Endodermal cell (in vitro differentiated cells): ENCODE measurements at regions not wholly inside any gene's neighbourhood (a gene's known extent, or its start where the extent isn't known, plus 50 kb on each side); places are given as distances from the start of the nearest gene placed in this dataset.

Experiments used
- DNase-seq: peaks from one replicate; pipeline ENCODE4 v3.0.0-alpha.2; 2017
- H3K27ac ChIP-seq: 2 replicates; pipeline ENCODE4 v1.5.1; 2013; ENCODE audit warnings: mild to moderate bottlenecking, low read depth, low read length, moderate library complexity
- H3K27me3 ChIP-seq: 2 replicates; pipeline ENCODE4 v1.6.1; 2013; ENCODE audit warnings: mild to moderate bottlenecking, low read length, moderate library complexity; ENCODE audit not compliant: insufficient read depth, control insufficient read depth, poor library complexity, severe bottlenecking
- H3K36me3 ChIP-seq: 2 replicates; pipeline ENCODE4 v1.7.0; 2013; ENCODE audit warnings: mild to moderate bottlenecking, low read length, moderate library complexity; ENCODE audit not compliant: control insufficient read depth, insufficient read depth
- H3K4me1 ChIP-seq: one replicate; pipeline ENCODE4 v1.7.0; 2013; ENCODE audit warnings: low read length; ENCODE audit not compliant: control insufficient read depth, insufficient read depth
- H3K4me3 ChIP-seq: 2 replicates; pipeline ENCODE4 v1.5.1; 2013; ENCODE audit warnings: mild to moderate bottlenecking, low read length, moderate library complexity
- H3K9ac ChIP-seq: 2 replicates; pipeline ENCODE4 v1.6.1; 2013; ENCODE audit warnings: mild to moderate bottlenecking, low read length, moderate library complexity; ENCODE audit not compliant: poor library complexity, severe bottlenecking; ENCODE audit errors: extremely low read depth
- H3K9me3 ChIP-seq: 2 replicates; pipeline ENCODE4 v1.6.1; 2013; ENCODE audit warnings: mild to moderate bottlenecking, low read length, moderate library complexity; ENCODE audit not compliant: control insufficient read depth
- H3K27ac Mint-ChIP-seq: 2 replicates; pipeline ENCODE4 v1.8.0; 2020; ENCODE audit warnings: mixed read lengths
- H3K27me3 Mint-ChIP-seq: 2 replicates; pipeline ENCODE4 v1.8.0; 2021; ENCODE audit warnings: mild to moderate bottlenecking, mixed read lengths; ENCODE audit not compliant: insufficient read depth
- H3K36me3 Mint-ChIP-seq: 2 replicates; pipeline ENCODE4 v1.8.0; 2020; ENCODE audit warnings: low read depth, mixed read lengths
- H3K4me1 Mint-ChIP-seq: 2 replicates; pipeline ENCODE4 v1.8.0; 2020; ENCODE audit warnings: mixed read lengths
- H3K4me3 Mint-ChIP-seq: 2 replicates; pipeline ENCODE4 v1.8.0; 2020; ENCODE audit warnings: mild to moderate bottlenecking, moderate library complexity, mixed read lengths
- H3K9me3 Mint-ChIP-seq: 2 replicates; pipeline ENCODE4 v1.8.0; 2020; ENCODE audit warnings: mild to moderate bottlenecking, mixed read lengths
- WGBS, 2 experiments: methylation state at CpG; one replicate each; pipeline versions ENCODE4 v1.1.5 to v1.1.7; 2013; ENCODE audit warnings: missing lambda C conversion rate in 2 of 2, mixed read lengths in 1 of 2; ENCODE audit not compliant: insufficient coverage in 1 of 2, insufficient read length in 1 of 2; 5-methylcytosine and 5-hydroxymethylcytosine counted together
- TF ChIP-seq, protein P1 (sequence below): fragments of 200-600 bp; sonication (generic); conservative IDR thresholded peaks from 2 replicates; pipeline ENCODE4 v1.5.0; 2021; ENCODE audit warnings: antibody characterized with exemption, mild to moderate bottlenecking

DNA sequence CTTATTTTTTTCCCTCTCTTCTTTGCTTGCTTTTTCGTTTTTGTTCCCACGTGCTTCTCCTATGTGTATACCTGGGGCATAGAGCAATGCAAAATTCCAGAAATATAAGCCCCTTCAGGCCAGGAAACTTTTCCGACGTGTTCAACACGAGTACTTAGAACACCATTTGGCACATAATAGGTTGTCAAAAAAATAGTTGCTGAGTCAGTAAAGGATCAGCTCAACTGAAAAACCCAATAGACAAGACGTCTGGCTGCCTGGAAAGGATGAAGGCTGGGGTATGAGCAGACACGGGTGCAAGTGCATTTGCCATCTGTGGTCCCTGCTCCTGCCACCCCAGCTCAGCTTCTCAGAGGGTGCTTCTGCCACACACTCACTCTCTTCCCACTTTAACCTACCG, 823.0 kb upstream of the SOX11 start:
- no peaks in the 10 kb centered on the region for H3K4me1 ChIP-seq
- H3K9ac ChIP-seq, result no peak overlapping the region
- no peak for DNase-seq
- no peaks in the 10 kb centered on the region for H3K36me3 ChIP-seq
- no peak overlapping the region for H3K27ac ChIP-seq
- no peaks in the 10 kb centered on the region for H3K27me3 Mint-ChIP-seq
- H3K36me3 Mint-ChIP-seq, result no peaks in the 10 kb centered on the region
- no peak overlapping the region for H3K4me3 Mint-ChIP-seq
- 88 to 92% methylated on average over 6 to 8 of the region's 8 CpGs for WGBS, 2 experiments
- H3K27ac Mint-ChIP-seq, result no peak overlapping the region
- no peaks in the 10 kb centered on the region for H3K4me1 Mint-ChIP-seq
- TF ChIP-seq, protein P1, sequence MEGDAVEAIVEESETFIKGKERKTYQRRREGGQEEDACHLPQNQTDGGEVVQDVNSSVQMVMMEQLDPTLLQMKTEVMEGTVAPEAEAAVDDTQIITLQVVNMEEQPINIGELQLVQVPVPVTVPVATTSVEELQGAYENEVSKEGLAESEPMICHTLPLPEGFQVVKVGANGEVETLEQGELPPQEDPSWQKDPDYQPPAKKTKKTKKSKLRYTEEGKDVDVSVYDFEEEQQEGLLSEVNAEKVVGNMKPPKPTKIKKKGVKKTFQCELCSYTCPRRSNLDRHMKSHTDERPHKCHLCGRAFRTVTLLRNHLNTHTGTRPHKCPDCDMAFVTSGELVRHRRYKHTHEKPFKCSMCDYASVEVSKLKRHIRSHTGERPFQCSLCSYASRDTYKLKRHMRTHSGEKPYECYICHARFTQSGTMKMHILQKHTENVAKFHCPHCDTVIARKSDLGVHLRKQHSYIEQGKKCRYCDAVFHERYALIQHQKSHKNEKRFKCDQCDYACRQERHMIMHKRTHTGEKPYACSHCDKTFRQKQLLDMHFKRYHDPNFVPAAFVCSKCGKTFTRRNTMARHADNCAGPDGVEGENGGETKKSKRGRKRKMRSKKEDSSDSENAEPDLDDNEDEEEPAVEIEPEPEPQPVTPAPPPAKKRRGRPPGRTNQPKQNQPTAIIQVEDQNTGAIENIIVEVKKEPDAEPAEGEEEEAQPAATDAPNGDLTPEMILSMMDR, result no peak
- no peaks in the 10 kb centered on the region for H3K9me3 ChIP-seq
- no peak overlapping the region for H3K4me3 ChIP-seq
- no peaks in the 10 kb centered on the region for H3K9me3 Mint-ChIP-seq
- H3K27me3 ChIP-seq, result no peaks in the 10 kb centered on the region

DNA sequence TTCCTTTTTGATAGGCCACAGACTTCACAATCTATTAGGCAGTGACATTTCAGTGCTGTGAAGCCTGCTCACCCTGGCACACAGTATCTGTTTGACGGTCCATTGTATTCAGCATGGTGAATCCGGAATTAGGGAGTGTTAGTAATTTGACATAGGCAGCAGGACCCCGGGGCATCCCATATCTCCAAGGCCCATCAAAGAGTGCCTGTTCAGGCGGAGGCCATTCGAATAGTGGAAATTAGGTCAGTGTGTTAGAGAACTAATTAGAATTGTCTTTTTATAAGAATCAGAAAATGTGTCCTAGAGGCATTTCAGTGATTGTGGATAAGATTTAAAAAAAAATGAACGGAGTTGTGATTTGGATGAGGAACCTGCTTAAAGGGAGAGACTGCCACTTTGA, 818.8 kb upstream of the SOX11 start:
- WGBS, 2 experiments, result 91 to 95% methylated on average over 3 to 6 of the region's 6 CpGs
- Mint-ChIP-seq H3K36me3 (no peaks in the 10 kb centered on the region), H3K27ac (no peak overlapping the region), H3K4me1 (no peaks in the 10 kb centered on the region), H3K4me3 (no peak overlapping the region), H3K27me3 (no peaks in the 10 kb centered on the region), H3K9me3 (no peaks in the 10 kb centered on the region)
- H3K36me3 ChIP-seq, result no peaks in the 10 kb centered on the region
- H3K27me3 ChIP-seq, result no peaks in the 10 kb centered on the region
- no peak overlapping the region for H3K9ac ChIP-seq
- no peak overlapping the region for H3K4me3 ChIP-seq
- no peaks in the 10 kb centered on the region for H3K4me1 ChIP-seq
- no peak for DNase-seq
- no peaks in the 10 kb centered on the region for H3K9me3 ChIP-seq
- TF ChIP-seq, protein P1, result no peak
- H3K27ac ChIP-seq, result peak overlapping the region; percentile 62

DNA sequence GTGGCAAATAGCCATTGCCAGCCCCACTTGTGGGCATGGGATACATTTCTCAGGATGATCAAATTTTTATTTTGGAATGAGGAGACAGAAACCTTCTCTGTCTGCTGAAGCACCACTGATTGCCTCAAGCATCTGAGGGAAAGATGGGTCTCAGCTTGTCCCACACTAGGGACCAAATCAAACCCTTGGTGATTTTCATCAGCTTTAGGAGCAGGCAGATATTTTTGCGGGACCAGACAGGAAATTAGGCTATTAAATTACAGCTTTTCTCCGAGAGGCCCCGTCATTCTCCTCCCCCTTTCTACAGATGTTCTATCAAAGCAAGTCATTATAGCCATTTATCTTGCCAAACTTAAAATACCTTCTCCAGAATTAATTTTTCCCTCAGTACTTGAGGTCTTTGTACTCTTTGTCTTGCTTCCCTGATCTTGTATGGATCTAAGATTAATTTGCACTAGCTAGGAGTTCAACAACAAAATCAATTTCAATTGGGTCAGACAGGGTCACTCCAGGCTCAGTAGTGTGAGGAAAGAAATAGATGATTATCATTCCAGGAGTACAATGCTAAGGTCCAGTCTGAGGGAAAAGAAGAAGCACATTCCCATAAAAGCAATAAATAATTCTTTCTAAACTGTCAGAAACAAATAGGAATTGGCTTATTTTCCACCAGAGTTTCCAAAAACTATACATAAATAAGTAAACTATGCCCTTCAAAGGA, 818.1 kb upstream of the SOX11 start:
- no peak overlapping the region for H3K4me3 ChIP-seq
- H3K27ac ChIP-seq, result peak overlapping the region; percentile 62
- H3K36me3 Mint-ChIP-seq, result no peaks in the 10 kb centered on the region
- no peaks in the 10 kb centered on the region for H3K4me1 Mint-ChIP-seq
- H3K36me3 ChIP-seq, result no peaks in the 10 kb centered on the region
- no peak overlapping the region for H3K9ac ChIP-seq
- WGBS, 2 experiments, result 63 to 82% methylated on average over 2 to 3 of the region's 3 CpGs
- no peaks in the 10 kb centered on the region for H3K27me3 ChIP-seq
- H3K27me3 Mint-ChIP-seq, result no peaks in the 10 kb centered on the region
- no peak for DNase-seq
- no peak overlapping the region for H3K27ac Mint-ChIP-seq
- no peaks in the 10 kb centered on the region for H3K9me3 Mint-ChIP-seq
- TF ChIP-seq, protein P1, result no peak
- no peak overlapping the region for H3K4me3 Mint-ChIP-seq
- H3K4me1 ChIP-seq, result no peaks in the 10 kb centered on the region
- H3K9me3 ChIP-seq, result no peaks in the 10 kb centered on the region
